Nephron progenitor cell (in vitro differentiated cells): ENCODE measurements at regions not wholly inside any gene's neighbourhood (a gene's known extent, or its start where the extent isn't known, plus 50 kb on each side); places are given as distances from the start of the nearest gene placed in this dataset.
A peak's percentile ranks its signal among the peaks of the same experiment; 100 is the strongest.

Source experiments
- DNase-seq: peaks from one replicate; pipeline ENCODE4 v3.0.0; 2021
- H3K27ac Mint-ChIP-seq: 2 replicates; pipeline ENCODE4 v1.8.0; 2021; ENCODE audit warnings: mild to moderate bottlenecking, moderate library complexity, mixed read lengths
- H3K27me3 Mint-ChIP-seq: 2 replicates; pipeline ENCODE4 v1.8.0; 2021; ENCODE audit warnings: mild to moderate bottlenecking, low read depth, mixed read lengths; ENCODE audit not compliant: poor library complexity
- H3K36me3 Mint-ChIP-seq: 2 replicates; pipeline ENCODE4 v1.8.0; 2021; ENCODE audit warnings: low read depth, mixed read lengths
- H3K4me1 Mint-ChIP-seq: 2 replicates; pipeline ENCODE4 v1.8.0; 2021; ENCODE audit warnings: mixed read lengths
- H3K4me3 Mint-ChIP-seq: 2 replicates; pipeline ENCODE4 v1.8.0; 2021; ENCODE audit warnings: mild to moderate bottlenecking, moderate library complexity, mixed read lengths
- H3K9me3 Mint-ChIP-seq: 2 replicates; pipeline ENCODE4 v1.8.0; 2021; ENCODE audit warnings: mild to moderate bottlenecking, moderate library complexity, mixed read lengths
- TF ChIP-seq, protein P1 (sequence below): fragments of 200-600 bp; sonication (generic); IDR thresholded peaks from 2 replicates; pipeline ENCODE4 v1.5.0; 2021; ENCODE audit warnings: antibody characterized with exemption

DNA sequence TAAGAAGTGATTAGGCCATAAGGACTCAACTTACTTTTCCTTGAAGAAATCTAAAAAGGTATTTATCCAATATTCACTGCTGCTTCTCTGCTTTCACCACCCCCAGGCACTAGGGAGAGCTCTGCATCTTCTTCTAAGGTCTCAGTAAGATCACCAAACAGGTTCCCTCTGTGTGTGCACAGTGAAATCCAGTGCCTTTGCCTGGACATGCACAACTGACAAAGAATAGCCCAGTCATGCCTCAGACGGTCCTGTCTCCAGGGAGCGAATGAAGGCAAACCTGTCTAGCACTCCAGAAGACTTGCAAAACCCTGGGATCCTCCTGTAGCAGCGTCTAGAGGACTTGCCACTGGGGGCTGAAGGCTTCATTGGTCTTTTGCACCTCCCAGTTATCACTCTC, 344.5 kb upstream of the LRATD1 start:
- Mint-ChIP-seq H3K36me3 (no peaks in the 10 kb centered on the region), H3K4me1 (peaks cover 23% of the 10 kb centered on the region), H3K4me3 (no peak overlapping the region), H3K27ac (no peak overlapping the region), H3K9me3 (no peaks in the 10 kb centered on the region), H3K27me3 (no peaks in the 10 kb centered on the region)
- no peak for DNase-seq
- TF ChIP-seq, protein P1, sequence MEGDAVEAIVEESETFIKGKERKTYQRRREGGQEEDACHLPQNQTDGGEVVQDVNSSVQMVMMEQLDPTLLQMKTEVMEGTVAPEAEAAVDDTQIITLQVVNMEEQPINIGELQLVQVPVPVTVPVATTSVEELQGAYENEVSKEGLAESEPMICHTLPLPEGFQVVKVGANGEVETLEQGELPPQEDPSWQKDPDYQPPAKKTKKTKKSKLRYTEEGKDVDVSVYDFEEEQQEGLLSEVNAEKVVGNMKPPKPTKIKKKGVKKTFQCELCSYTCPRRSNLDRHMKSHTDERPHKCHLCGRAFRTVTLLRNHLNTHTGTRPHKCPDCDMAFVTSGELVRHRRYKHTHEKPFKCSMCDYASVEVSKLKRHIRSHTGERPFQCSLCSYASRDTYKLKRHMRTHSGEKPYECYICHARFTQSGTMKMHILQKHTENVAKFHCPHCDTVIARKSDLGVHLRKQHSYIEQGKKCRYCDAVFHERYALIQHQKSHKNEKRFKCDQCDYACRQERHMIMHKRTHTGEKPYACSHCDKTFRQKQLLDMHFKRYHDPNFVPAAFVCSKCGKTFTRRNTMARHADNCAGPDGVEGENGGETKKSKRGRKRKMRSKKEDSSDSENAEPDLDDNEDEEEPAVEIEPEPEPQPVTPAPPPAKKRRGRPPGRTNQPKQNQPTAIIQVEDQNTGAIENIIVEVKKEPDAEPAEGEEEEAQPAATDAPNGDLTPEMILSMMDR = no peak

DNA sequence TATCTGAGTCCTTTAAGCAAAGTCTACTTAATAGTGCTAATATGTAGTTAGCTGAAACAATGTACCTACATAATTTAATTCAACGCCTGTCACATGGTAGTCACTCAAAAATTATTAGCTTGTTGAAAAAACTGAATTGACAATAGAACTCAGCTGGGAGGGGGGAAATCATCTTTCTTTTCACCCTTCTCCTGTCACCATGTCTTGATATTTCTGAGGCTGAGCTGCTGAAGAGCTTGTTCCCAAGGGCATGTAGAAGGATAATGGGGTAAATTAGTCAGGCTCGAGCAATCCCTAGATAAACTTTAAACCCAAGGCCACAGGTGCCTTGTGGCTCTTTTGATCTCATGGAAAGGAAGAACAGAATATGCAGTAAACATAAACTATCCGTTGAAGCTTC, 339.6 kb upstream of the LRATD1 start:
- peak overlapping the region; percentile 84 for H3K27ac Mint-ChIP-seq
- peaks cover 36% of the 10 kb centered on the region for H3K4me1 Mint-ChIP-seq
- no peaks in the 10 kb centered on the region for H3K27me3 Mint-ChIP-seq
- TF ChIP-seq, protein P1 = no peak
- no peaks in the 10 kb centered on the region for H3K36me3 Mint-ChIP-seq
- DNase-seq = no peak
- H3K9me3 Mint-ChIP-seq = no peaks in the 10 kb centered on the region
- H3K4me3 Mint-ChIP-seq = no peak overlapping the region

DNA sequence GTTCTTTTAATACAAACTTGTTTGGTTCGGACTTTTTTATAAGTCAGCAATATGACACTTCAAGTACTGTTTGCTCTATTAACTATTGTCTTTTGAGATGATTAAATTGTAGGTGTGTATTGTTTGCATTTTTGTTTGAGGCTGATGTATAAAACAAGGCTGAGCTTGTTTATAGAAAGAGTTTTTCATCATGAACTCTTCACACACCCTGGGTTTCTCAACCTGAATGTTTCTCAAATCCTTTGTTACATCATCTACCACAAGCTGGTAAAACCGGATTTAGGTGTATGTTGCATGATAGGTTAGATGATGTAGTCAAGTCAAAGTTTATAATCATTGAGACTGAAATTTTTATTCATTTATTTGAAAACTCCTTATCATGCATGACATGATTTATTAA, 335.2 kb upstream of the LRATD1 start:
- TF ChIP-seq, protein P1 = no peak
- Mint-ChIP-seq H3K27me3 (no peaks in the 10 kb centered on the region), H3K36me3 (no peaks in the 10 kb centered on the region), H3K9me3 (no peaks in the 10 kb centered on the region), H3K4me3 (no peak overlapping the region), H3K4me1 (peaks cover 17% of the 10 kb centered on the region), H3K27ac (no peak overlapping the region)
- no peak for DNase-seq

DNA sequence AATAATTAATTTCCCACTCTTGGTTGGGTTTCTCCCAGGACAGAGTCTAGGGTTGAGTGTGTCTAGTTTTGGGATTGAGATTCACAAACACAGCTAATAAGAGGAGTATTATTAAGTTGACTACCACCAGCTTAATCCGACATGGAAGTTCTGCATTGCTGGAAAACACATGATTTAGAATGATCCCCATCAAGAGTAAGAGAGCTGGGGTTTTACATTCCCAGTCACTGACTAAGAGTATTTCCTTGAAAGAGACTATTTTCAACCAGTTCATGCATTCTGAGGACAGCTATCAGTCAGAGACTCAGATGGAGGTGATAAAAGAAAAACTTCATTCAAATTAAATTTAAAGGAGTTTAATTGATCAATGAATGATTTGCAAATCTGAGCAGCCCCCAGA, 334.6 kb upstream of the LRATD1 start:
- Mint-ChIP-seq H3K9me3 (no peaks in the 10 kb centered on the region), H3K27me3 (no peaks in the 10 kb centered on the region), H3K27ac (no peak overlapping the region), H3K36me3 (no peaks in the 10 kb centered on the region), H3K4me1 (peaks cover 13% of the 10 kb centered on the region), H3K4me3 (no peak overlapping the region)
- DNase-seq = no peak
- TF ChIP-seq, protein P1 = no peak

DNA sequence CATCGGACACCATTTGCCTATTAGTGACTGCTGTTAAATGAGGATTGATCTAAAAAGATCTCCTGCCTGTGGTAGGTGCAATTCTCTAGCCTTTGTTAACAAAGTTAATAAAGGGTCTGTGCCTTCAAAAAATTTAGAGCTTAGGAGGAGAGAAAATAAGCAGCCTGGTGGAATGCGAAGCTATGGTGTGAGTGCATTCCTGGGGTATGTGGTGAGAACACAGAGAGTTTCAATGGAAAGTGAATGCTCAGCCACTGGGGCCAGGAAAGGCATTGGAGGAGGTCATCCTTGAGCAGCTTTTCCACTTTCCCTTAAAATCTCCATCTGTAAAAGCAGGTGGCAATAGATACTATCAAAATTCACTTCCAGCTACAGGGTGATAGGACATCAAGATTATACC, 331.2 kb upstream of the LRATD1 start:
- TF ChIP-seq, protein P1 = no peak
- Mint-ChIP-seq H3K27me3 (no peaks in the 10 kb centered on the region), H3K27ac (no peak overlapping the region), H3K4me3 (no peak overlapping the region), H3K36me3 (no peaks in the 10 kb centered on the region), H3K4me1 (no peaks in the 10 kb centered on the region), H3K9me3 (no peaks in the 10 kb centered on the region)
- no peak for DNase-seq

DNA sequence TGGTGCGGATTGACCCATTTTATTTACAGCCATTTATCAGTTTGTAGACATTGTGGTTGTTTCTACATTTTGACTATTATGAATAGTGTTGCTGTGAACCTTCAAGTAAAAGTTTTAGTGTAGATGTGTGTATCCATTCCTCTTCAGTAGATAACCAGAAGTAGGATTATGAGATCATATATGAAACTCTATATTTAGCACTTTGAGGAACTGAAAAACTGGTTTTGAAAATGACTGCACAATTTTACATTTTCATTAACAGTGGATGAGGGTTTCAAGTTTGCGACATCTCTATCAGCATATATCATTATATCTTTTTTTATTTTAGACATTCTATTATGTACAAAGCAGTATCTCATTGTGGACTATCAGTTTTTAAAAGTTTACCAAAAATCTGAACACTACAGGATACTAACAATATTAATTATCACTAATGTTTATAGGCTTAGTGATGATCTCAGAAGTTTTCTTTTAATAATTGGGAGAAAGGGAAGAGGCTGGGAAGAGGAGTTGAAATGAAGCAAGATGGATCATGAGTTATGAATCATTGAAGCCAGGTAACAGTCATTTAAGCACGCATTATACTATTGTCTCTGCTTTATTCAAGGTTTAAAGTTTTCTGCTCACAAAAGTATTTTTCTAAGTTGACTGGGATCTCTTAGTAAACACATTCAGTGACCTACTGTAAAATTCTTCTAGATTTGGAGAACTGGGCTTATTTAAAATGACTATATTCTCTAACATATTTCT, 329.0 kb upstream of the LRATD1 start:
- TF ChIP-seq, protein P1 = no peak
- H3K4me3 Mint-ChIP-seq = no peak overlapping the region
- H3K4me1 Mint-ChIP-seq = no peaks in the 10 kb centered on the region
- H3K27ac Mint-ChIP-seq = no peak overlapping the region
- no peak for DNase-seq
- no peaks in the 10 kb centered on the region for H3K9me3 Mint-ChIP-seq
- no peaks in the 10 kb centered on the region for H3K27me3 Mint-ChIP-seq
- no peaks in the 10 kb centered on the region for H3K36me3 Mint-ChIP-seq
